HG02798 (cell line): ENCODE measurements at regions not wholly inside any gene's neighbourhood (a gene's known extent, or its start where the extent isn't known, plus 50 kb on each side); places are given as distances from the start of the nearest gene placed in this dataset.
"Not testable (repeated sequence)": the region's sequence is repeated elsewhere in the genome, so short reads cannot be mapped to it uniquely, and the experiment has no call there.

Experiments
- ATAC-seq: cut with Tn5 transposase; IDR thresholded peaks from one replicate; pipeline ENCODE4 v1.9.1; 2021; ENCODE audit warnings: mild to moderate bottlenecking; ENCODE audit not compliant: unreplicated experiment, poor library complexity

- no peak for ATAC-seq
Observed at GRCh38 chr6:63476302-63476701, 96.0 kb upstream of the LOC128125822 start.

GRCh38 chr6:63477422-63478040 lies 94.7 kb upstream of the LOC128125822 start:
- ATAC-seq, result no peak

GRCh38 chr6:63478734-63479133 lies 93.5 kb upstream of the LOC128125822 start:
- ATAC-seq, result no peak

- no peak for ATAC-seq
Observed at GRCh38 chr6:63486196-63486595, 86.1 kb upstream of the LOC128125822 start.

GRCh38 chr6:63487103-63487813 lies 85.0 kb upstream of the LOC128125822 start:
- no peak for ATAC-seq

DNA sequence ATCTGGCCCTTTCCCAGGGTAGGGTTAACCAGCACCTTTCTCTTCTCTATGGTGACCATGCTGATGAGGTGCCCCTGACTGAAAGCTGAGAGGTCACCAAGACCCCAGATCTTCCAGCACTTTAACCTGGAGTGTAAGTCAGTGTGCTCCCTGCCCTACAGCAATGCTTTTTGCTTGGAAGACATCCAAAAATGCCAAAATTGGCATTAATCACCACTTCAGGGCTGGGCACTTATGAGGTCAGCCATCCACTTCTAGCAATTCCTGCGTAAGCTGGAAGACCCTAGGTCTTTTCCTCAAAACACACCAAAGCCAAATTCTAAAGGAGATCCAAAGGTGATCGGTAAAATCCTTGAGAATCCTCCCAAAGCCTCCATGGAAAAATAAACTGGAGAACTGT lies 81.2 kb upstream of the LOC128125822 start:
- ATAC-seq, result no peak

- ATAC-seq, result no peak
Observed at GRCh38 chr6:63492476-63492875, 79.8 kb upstream of the LOC128125822 start.

GRCh38 chr6:63493557-63493956 lies 78.7 kb upstream of the LOC128125822 start:
- ATAC-seq, result no peak

- no peak for ATAC-seq
Observed at GRCh38 chr6:63496361-63496804, 75.9 kb upstream of the LOC128125822 start.

GRCh38 chr6:63502156-63502555 lies 70.1 kb upstream of the LOC128125822 start:
- ATAC-seq, result no peak

DNA sequence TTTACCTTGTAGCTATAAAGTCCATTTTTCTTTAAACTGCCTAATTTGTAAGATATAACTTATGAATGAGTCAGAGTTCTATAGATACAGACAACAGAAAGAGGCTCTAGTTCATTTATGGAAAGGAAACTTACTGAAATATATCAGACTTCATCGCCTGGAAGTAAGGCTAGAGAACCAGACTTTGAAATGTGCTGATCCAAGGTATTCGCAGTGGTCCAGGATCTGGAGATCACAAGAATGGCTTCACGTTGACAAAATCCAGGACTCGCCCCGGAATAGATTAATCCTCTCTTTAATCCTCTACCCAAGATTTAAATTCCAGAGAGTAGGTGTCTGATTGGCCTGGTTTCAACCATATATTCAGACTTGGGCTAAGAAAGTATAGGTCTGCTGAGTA lies 69.1 kb upstream of the LOC128125822 start:
- no peak for ATAC-seq

DNA sequence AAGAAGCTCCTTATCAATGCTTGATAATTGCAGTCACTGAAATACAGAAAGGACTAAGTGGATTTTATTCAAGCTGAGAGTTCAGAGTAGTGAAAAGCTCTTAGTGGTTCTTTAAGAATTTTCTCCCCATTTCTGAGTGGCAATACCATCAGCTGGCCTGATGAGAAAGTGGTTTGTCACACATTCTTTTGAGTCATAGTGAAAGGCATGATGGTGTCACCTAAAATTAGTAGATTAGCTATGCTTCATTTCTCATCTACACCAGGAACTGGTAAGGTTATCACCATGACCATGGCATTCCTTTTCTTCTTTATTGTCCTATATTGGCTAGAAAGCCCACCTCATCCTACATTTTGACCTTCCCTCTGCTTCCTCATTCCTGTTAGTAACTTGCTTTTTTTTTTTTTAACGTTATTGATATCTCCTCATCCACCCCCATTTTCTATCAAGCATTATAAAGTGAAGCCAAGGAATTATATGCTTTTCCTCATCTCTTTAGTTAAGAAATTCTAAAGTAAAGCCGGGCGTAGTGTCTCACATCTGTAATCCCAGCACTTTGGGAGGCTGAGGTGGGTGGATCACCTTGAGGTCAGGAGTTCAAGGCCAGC lies 67.4 kb upstream of the LOC128125822 start:
- peak; percentile 98 for ATAC-seq

DNA sequence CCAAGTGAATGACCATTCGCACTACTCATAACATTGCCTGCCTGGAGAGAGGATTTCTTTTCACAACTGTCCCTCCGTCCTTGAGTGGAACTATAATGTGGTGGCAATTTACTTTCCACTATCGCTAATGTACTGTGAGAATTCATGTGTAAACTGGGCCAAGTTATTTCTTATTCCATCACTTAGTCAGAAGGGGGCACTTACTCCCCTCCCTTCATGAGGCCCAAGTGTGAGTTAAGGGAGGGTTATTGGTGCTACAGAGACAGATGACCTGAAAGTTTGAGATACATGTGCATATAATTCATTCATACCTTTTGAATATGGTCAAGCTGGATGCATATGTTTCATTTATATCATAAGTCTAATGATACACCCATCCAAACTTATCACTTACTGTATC lies 65.2 kb upstream of the LOC128125822 start:
- ATAC-seq, result no peak

- peak; percentile 49 for ATAC-seq
Observed at GRCh38 chr6:63509652-63510352, 62.5 kb upstream of the LOC128125822 start.

DNA sequence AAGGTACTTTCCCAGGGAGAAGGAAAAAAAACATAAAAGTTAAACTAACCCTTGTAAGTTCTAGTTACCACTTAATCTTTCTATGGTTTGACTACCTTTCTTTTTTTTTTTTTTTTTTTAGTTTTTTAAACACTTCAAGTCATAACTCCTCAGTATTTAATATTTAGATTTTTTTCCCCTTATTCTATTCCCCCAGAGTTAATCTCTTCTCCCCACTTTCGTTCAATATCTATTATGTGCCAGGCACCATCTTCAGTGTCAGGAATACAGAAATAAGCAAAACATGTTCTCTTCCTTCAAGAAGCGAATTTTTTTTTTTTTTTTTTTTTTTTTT lies 62.0 kb upstream of the LOC128125822 start:
- ATAC-seq, result no peak

- ATAC-seq, result no peak
Observed at GRCh38 chr6:63510849-63511248, 61.4 kb upstream of the LOC128125822 start.

DNA sequence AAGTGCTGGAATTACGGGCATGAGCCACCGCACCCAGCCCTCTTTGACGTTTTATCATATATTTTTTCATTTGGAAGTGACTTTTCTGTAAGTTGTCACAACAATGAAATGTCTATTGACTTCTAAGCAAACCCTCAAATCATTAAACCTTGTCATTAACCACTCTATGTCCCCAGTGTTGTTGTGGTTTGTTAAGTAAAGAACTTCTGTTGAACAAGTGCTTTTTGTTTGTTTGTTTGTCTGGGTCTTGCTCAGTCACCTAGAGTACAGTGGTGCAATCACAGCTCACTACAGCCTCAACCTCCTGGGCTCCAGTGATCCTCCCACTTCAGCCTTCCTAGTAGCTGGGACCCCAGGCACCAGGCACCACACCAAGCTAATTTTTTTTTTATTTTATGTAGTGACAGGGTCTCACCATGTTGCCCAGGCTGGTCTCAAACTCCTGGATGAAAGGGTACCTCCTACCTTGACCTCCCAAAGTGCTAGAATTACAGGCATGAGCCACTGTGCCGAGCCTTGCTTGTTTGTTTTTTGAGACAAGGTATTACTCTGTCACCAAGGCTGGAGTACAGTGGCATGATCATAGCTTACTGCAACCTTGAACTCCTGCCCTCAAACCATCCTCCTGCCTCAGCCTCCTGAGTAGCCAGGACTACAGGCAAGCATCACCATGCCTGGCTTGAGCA lies 57.6 kb upstream of the LOC128125822 start:
- no peak for ATAC-seq

GRCh38 chr6:63515227-63515626 lies 57.1 kb upstream of the LOC128125822 start:
- not testable (repeated sequence) for ATAC-seq

DNA sequence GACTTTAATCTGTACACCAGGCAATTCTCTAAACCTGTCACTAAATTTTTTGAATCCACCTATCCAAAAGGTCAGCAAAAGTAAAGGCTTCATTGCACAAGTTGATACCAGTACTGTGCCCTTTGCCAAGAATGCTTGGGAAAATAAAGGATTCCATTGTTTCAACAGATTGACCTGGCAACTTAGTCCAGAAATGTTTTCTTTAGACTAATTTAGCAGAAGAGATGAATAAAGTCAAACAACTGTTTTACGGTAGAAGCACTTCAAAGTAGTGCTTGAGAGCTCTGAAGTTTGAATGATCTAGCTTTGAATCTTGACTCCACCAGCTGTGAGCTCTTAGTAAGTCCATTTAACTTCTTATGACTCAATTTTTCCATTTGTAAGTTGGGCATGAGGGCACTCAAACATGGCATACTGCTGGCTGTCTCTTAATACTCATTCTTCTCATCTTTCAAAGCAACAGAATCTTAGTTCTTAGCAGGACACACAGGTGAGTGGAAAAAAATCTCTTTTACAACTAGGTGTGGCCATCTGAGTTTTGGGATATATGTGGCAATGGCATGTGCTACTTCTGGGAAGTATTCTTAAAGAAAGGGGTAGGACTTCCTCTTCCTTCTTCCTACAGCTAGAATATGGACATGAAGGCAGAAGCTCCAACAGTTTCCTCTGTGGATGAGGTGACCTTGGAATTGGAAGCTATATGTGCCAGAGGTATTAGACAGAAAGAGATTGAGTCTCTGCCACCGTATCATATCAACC lies 55.9 kb upstream of the LOC128125822 start:
- no peak for ATAC-seq

- no peak for ATAC-seq
Observed at GRCh38 chr6:63517221-63517620, 55.1 kb upstream of the LOC128125822 start.
